ENCODE measurements at regions not wholly inside any gene's neighbourhood (a gene's known extent, or its start where the extent isn't known, plus 50 kb on each side); places are given as distances from the start of the nearest gene placed in this dataset.
"Not testable (repeated sequence)": the region's sequence is repeated elsewhere in the genome, so short reads cannot be mapped to it uniquely, and the experiment has no call there.

- no peak for DNase-seq
Observed at GRCh38 chr12:91880528-91880927, 265.1 kb downstream of the BTG1 start.

GRCh38 chr12:91877456-91878235 is 268.0 kb downstream of the BTG1 start:
- DNase-seq, result peak; percentile 15

- DNase-seq, result peak; percentile 52
Observed at GRCh38 chr12:91877022-91877421, 268.6 kb downstream of the BTG1 start.

- not testable (repeated sequence) for DNase-seq
Observed at GRCh38 chr12:91875671-91876070, 270.0 kb downstream of the BTG1 start.

GRCh38 chr12:91874086-91874865 is 271.4 kb downstream of the BTG1 start:
- no peak for DNase-seq

GRCh38 chr12:91871751-91872150 is 273.9 kb downstream of the BTG1 start:
- no peak for DNase-seq

- no peak for DNase-seq
Observed at GRCh38 chr12:91870872-91871707, 274.6 kb downstream of the BTG1 start.

- DNase-seq, result no peak
Observed at GRCh38 chr12:91868054-91868453, 277.6 kb downstream of the BTG1 start.

GRCh38 chr12:91866566-91866965 is 279.1 kb downstream of the BTG1 start:
- DNase-seq, result no peak

- DNase-seq, result no peak
Observed at GRCh38 chr12:91863702-91864101, 281.9 kb downstream of the BTG1 start.

- DNase-seq, result no peak
Observed at GRCh38 chr12:91861554-91861953, 284.1 kb downstream of the BTG1 start.

- DNase-seq, result no peak
Observed at GRCh38 chr12:91859347-91859746, 286.3 kb downstream of the BTG1 start.

GRCh38 chr12:91857813-91858542 is 287.7 kb downstream of the BTG1 start:
- DNase-seq, result no peak

- DNase-seq, result no peak
Observed at GRCh38 chr12:91854725-91855124, 290.9 kb downstream of the BTG1 start.

GRCh38 chr12:91853350-91854127 is 292.1 kb downstream of the BTG1 start:
- no peak for DNase-seq

- DNase-seq, result no peak
Observed at GRCh38 chr12:91852634-91853033, 293.0 kb downstream of the BTG1 start.

GRCh38 chr12:91851741-91852477 is 293.7 kb downstream of the BTG1 start:
- no peak for DNase-seq

GRCh38 chr12:91846466-91847055 is 299.1 kb downstream of the BTG1 start:
- DNase-seq, result no peak

- no peak for DNase-seq
Observed at GRCh38 chr12:91845365-91845764, 300.3 kb downstream of the BTG1 start.

GRCh38 chr12:91841822-91842221 is 303.8 kb downstream of the BTG1 start:
- DNase-seq, result no peak

- no peak for DNase-seq
Observed at GRCh38 chr12:91836696-91837095, 308.9 kb downstream of the BTG1 start.

Data from stimulated activated CD4-positive, alpha-beta T cell treated with anti-CD3 and anti-CD28 coated beads, Interleukin-12 subunit alpha, Interleukin-12 subunit beta, amount 100 ng/mL, for 4 hours (primary cell).